ENCODE measurements at regions not wholly inside any gene's neighbourhood (a gene's known extent, or its start where the extent isn't known, plus 50 kb on each side); places are given as distances from the start of the nearest gene placed in this dataset.

DNA sequence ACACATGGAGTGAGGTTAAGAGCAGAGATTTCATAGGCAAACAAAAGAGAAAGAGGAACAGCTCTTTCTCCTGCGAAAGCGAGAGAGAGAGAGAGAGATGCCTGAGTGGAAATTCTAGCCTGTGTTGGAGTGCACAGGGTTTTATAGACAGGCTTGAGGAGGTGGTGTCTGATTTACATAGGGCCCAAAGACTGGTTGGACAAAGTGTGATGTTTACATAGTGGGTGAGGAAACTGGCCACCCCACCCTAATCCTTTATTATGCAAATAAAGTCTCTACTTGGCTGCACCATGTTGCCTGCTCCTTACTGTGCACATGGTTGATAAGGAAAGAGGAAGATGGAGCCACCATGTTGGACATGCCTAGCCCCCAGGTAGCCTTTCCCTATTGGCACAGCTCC, 967.8 kb upstream of the SORCS1 start (continued):
- TF ChIP-seq ZNF561 (tag by site-specific recombination; IDR thresholded peaks at IDR 0.05; ENCODE audit: borderline replicate concordance) (no peak), ZNF426 (tag by site-specific recombination; IDR thresholded peaks at IDR 0.05) (no peak), ZFHX2 (tag by site-specific recombination; conservative IDR thresholded peaks at IDR 0.05) (no peak), ZSCAN16 (tag by site-specific recombination; IDR thresholded peaks at IDR 0.05) (no peak), ZNF555 (tag by site-specific recombination; conservative IDR thresholded peaks at IDR 0.05) (no peak), ZFP37 (tag by site-specific recombination; IDR thresholded peaks at IDR 0.05) (no peak), ZNF530 (tag by site-specific recombination; IDR thresholded peaks at IDR 0.05; ENCODE audit: low read depth) (no peak), ZBTB44 (tag by site-specific recombination; IDR thresholded peaks at IDR 0.05) (no peak), ZNF548 (tag by site-specific recombination; IDR thresholded peaks at IDR 0.05) (no peak), HOXD13 (CRISPR knock-in tag; IDR thresholded peaks at IDR 0.05; ENCODE audit: borderline replicate concordance) (no peak)

DNA sequence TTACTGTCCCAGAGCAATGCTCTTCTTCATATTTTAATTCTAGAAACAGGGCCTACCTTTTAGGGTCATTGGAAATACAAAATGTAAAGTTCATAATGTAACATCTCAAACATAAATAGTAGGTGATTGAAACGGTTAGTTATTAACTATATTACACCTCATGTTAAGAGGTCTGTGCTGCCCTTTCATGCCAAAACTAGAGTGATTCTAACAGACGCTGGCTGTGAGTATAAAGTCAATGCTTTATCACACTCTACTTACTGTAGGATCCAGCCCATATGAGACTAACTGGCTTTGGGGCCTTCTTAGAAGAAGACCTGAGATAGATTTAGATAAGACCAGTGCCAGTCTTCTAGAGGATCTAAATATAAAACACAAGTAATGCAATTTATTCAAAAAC, 966.1 kb upstream of the SORCS1 start:
- no peak overlapping the region for H3K27ac ChIP-seq (ENCODE audit: extremely low read depth, low read depth, low read length)
- TF ChIP-seq ZBTB1 (tag by site-specific recombination; IDR thresholded peaks at IDR 0.05) (no peak), SP2 (tag by site-specific recombination; IDR thresholded peaks at IDR 0.05) (no peak), FEZF1 (tag by site-specific recombination; IDR thresholded peaks at IDR 0.05) (no peak), ZNF133 (tag by site-specific recombination; IDR thresholded peaks at IDR 0.05) (no peak), ZNF184 (tag by site-specific recombination; IDR thresholded peaks at IDR 0.05) (no peak), TCF7L2 (IDR thresholded peaks at IDR 0.05; ENCODE audit: borderline replicate concordance, low read depth, low read length) (no peak), ZNF521 (tag by site-specific recombination; IDR thresholded peaks at IDR 0.05) (no peak), ZNF16 (tag by site-specific recombination; IDR thresholded peaks at IDR 0.05; ENCODE audit: low read depth) (no peak), ZNF645 (tag by site-specific recombination; IDR thresholded peaks at IDR 0.05) (no peak), SALL2 (tag by site-specific recombination; IDR thresholded peaks at IDR 0.05; ENCODE audit: borderline replicate concordance) (no peak), ZNF558 (tag by site-specific recombination; IDR thresholded peaks at IDR 0.05) (no peak), ZNF837 (tag by site-specific recombination; IDR thresholded peaks at IDR 0.05) (no peak), ZFHX2 (tag by site-specific recombination; conservative IDR thresholded peaks at IDR 0.05) (no peak)
- TF ChIP-seq, protein P1, sequence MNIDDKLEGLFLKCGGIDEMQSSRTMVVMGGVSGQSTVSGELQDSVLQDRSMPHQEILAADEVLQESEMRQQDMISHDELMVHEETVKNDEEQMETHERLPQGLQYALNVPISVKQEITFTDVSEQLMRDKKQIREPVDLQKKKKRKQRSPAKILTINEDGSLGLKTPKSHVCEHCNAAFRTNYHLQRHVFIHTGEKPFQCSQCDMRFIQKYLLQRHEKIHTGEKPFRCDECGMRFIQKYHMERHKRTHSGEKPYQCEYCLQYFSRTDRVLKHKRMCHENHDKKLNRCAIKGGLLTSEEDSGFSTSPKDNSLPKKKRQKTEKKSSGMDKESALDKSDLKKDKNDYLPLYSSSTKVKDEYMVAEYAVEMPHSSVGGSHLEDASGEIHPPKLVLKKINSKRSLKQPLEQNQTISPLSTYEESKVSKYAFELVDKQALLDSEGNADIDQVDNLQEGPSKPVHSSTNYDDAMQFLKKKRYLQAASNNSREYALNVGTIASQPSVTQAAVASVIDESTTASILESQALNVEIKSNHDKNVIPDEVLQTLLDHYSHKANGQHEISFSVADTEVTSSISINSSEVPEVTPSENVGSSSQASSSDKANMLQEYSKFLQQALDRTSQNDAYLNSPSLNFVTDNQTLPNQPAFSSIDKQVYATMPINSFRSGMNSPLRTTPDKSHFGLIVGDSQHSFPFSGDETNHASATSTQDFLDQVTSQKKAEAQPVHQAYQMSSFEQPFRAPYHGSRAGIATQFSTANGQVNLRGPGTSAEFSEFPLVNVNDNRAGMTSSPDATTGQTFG (tag by site-specific recombination; IDR thresholded peaks at IDR 0.05; ENCODE audit: borderline replicate concordance), result no peak
- no peak overlapping the region for H3K4me3 ChIP-seq (ENCODE audit: low read depth, low read length)
- CTCF ChIA-PET, result no interaction called here
- H3K9me3 ChIP-seq (ENCODE audit: control insufficient read depth, insufficient read depth, low read depth, low read length), result no peaks in the 10 kb centered on the region
- POLR2A ChIA-PET, result no interaction called here
- H3K36me3 ChIP-seq (ENCODE audit: control insufficient read depth in 2 of 2, insufficient read depth in 1 of 2, low read length in 2 of 2), result no peaks in the 10 kb centered on the region
- no peaks in the 10 kb centered on the region for H3K4me1 ChIP-seq (ENCODE audit: control insufficient read depth, insufficient read depth, low read length)
